ENCODE measurements at regions not wholly inside any gene's neighbourhood (a gene's known extent, or its start where the extent isn't known, plus 50 kb on each side); places are given as distances from the start of the nearest gene placed in this dataset.

DNA sequence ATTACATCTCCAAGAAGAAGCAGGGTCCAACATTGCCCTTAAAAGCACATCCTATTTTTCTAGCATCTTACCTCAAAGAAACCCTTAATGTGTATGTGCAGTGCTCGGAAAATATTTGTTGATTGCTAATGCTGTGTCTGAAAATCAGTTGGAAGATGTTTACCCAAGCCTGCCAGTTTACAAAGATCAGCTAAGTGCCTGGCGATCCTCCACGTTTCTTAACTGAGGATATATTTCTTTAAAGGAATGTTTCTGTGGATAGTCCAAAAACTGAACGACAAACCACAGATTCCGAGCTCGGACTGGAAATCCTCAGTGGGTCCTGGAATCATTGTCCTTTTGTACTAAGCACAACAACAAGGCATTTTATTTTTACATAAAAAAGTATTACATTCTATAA is 595.7 kb upstream of the ARID1B start:
- no peak overlapping the region for H3K4me2 ChIP-seq (ENCODE audit: low read length)
- TF ChIP-seq, protein P1, sequence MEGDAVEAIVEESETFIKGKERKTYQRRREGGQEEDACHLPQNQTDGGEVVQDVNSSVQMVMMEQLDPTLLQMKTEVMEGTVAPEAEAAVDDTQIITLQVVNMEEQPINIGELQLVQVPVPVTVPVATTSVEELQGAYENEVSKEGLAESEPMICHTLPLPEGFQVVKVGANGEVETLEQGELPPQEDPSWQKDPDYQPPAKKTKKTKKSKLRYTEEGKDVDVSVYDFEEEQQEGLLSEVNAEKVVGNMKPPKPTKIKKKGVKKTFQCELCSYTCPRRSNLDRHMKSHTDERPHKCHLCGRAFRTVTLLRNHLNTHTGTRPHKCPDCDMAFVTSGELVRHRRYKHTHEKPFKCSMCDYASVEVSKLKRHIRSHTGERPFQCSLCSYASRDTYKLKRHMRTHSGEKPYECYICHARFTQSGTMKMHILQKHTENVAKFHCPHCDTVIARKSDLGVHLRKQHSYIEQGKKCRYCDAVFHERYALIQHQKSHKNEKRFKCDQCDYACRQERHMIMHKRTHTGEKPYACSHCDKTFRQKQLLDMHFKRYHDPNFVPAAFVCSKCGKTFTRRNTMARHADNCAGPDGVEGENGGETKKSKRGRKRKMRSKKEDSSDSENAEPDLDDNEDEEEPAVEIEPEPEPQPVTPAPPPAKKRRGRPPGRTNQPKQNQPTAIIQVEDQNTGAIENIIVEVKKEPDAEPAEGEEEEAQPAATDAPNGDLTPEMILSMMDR (IDR thresholded peaks at IDR 0.05), result no peak

DNA sequence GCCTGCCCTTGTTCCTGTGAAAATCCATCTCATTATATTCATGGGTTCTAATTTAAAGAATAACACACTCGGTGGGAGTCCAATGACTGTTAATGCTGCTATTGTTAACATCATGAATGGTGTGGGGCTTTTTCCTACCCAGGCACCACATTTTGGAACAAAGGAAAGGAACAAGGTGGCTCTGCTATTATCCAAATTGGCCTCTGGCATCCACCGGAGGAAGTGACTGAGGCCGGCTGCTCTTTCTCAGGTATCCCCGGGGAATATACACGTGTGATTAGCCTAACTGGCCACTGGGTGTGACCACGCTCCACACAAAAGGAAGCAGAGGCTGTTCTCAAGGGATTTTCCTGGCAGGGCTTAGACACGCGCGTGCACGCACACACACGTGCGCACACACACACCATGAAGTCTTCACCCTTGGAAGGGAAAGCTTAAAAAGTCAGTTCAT is 601.2 kb upstream of the ARID1B start:
- no peaks in the 10 kb centered on the region for H3K79me2 ChIP-seq
- no peak overlapping the region for H3K4me3 ChIP-seq (ENCODE audit: low read depth, low read length)
- H3K9ac ChIP-seq, result no peak overlapping the region
- H2AFZ ChIP-seq, result no peak overlapping the region
- no peaks in the 10 kb centered on the region for H3K9me3 ChIP-seq (ENCODE audit: control insufficient read depth, low read length)
- H3K27ac ChIP-seq, result no peak overlapping the region
- no peaks in the 10 kb centered on the region for H3K36me3 ChIP-seq (ENCODE audit: control insufficient read depth, insufficient read depth, low read length)
- TF ChIP-seq, protein P1 (IDR thresholded peaks at IDR 0.05), result no peak
- H3K4me1 ChIP-seq, result no peaks in the 10 kb centered on the region
- H3K27me3 ChIP-seq (ENCODE audit: control insufficient read depth, insufficient read depth, low read length), result no peaks in the 10 kb centered on the region
- no peak overlapping the region for H3K4me2 ChIP-seq (ENCODE audit: low read length)

More for the DNA sequence above, 595.7 kb upstream of the ARID1B start:
- Histone ChIP-seq H2AFZ (no peak overlapping the region), H3K9me3 (ENCODE audit: control insufficient read depth, low read length) (no peaks in the 10 kb centered on the region), H3K36me3 (ENCODE audit: control insufficient read depth, insufficient read depth, low read length) (no peaks in the 10 kb centered on the region), H3K27me3 (ENCODE audit: control insufficient read depth, insufficient read depth, low read length) (no peaks in the 10 kb centered on the region), H3K4me1 (no peaks in the 10 kb centered on the region), H3K27ac (no peak overlapping the region), H3K79me2 (no peaks in the 10 kb centered on the region), H3K4me3 (ENCODE audit: low read depth, low read length) (no peak overlapping the region), H3K9ac (no peak overlapping the region)

DNA sequence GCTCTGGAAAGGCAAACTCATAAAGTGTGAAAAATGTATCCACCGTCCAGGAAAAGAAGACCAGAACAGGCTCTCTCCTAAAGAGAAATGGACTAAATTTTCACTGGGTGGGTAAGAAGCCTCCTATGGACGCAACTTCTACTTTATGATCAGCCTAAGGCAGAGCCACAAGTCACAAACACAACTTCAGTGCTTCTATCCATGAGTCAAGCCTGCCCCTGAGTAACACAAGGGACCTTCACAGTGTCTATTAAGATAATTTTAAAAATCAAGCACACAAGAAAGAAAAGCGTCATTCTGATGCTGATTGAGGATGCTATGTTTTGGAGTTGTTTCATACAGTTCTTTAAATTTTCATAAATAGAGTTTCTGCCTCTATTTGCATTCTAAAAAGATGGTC is 601.7 kb upstream of the ARID1B start:
- H3K4me3 ChIP-seq (ENCODE audit: low read depth, low read length), result no peak overlapping the region
- H3K4me1 ChIP-seq, result no peaks in the 10 kb centered on the region
- H3K36me3 ChIP-seq (ENCODE audit: control insufficient read depth, insufficient read depth, low read length), result no peaks in the 10 kb centered on the region
- no peak overlapping the region for H3K4me2 ChIP-seq (ENCODE audit: low read length)
- TF ChIP-seq, protein P1 (IDR thresholded peaks at IDR 0.05), result no peak
- no peaks in the 10 kb centered on the region for H3K9me3 ChIP-seq (ENCODE audit: control insufficient read depth, low read length)
- H3K27ac ChIP-seq, result no peak overlapping the region
- no peaks in the 10 kb centered on the region for H3K27me3 ChIP-seq (ENCODE audit: control insufficient read depth, insufficient read depth, low read length)
- no peaks in the 10 kb centered on the region for H3K79me2 ChIP-seq
- no peak overlapping the region for H3K9ac ChIP-seq
- H2AFZ ChIP-seq, result no peak overlapping the region

DNA sequence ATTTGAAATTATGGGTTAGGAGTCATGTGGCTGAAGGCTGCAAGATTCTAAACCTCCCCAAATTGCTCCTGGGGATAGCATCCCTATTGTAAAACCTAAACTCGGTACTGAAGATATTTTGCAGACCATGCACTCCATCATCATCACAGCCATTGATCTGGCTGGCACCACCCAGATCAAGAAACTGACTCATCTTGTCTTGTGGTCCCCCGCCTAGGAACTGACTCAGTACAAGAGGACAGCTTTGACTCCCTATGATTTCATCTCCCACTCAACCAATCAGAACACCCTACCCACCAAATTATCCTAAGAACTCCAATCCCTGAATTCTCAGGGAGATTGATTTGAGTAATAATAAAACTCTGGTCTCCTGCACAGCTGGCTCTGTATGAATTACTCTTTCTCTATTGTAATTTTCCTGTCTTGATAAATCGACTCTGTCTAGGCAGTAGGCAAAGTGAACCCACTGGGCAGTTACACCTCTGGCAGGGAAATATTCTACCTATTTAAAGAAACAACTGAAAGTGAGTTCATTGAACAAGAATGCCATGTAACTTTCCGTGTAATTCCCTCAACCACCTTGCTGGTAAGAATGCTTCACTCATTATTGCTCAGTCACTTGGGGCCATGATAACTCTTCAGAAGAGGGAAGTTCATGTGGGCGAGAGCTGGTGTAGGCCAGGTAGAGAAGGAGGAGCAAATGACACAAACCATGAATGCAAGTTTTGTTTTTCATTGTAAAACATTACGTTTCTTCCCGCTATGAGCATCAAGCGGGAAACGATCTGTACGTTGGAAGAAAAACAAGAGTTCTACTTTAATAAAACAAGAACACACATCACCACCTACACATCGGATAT is 602.9 kb upstream of the ARID1B start:
- Histone ChIP-seq H3K36me3 (ENCODE audit: control insufficient read depth, insufficient read depth, low read length) (no peaks in the 10 kb centered on the region), H3K9ac (no peak overlapping the region), H3K4me2 (ENCODE audit: low read length) (no peak overlapping the region), H2AFZ (no peak overlapping the region), H3K4me1 (no peaks in the 10 kb centered on the region), H3K4me3 (ENCODE audit: low read depth, low read length) (no peak overlapping the region), H3K79me2 (no peaks in the 10 kb centered on the region), H3K9me3 (ENCODE audit: control insufficient read depth, low read length) (no peaks in the 10 kb centered on the region), H3K27ac (no peak overlapping the region), H3K27me3 (ENCODE audit: control insufficient read depth, insufficient read depth, low read length) (no peaks in the 10 kb centered on the region)
- TF ChIP-seq, protein P1 (IDR thresholded peaks at IDR 0.05), result no peak

DNA sequence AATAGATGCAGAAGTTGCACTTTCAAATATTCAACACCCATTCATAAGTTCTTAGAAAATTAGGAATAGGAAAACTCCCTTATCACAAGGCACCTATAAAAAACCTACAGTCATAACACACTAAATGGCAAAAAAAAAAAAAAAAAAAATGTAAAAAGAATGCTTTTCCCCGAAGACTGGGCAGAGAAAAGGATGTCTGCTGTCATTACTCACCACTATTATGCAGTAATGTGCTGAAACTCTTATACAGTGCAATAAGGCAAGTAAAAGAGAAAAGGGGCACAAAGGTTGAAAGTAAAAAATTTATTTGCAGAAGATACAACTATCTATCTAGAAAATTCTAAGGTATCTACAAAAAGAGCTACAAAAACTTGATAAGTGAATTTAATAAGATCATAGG is 607.8 kb upstream of the ARID1B start:
- TF ChIP-seq, protein P1 (IDR thresholded peaks at IDR 0.05), result no peak
- Histone ChIP-seq H3K79me2 (no peaks in the 10 kb centered on the region), H3K4me2 (ENCODE audit: low read length) (no peak overlapping the region), H3K9me3 (ENCODE audit: control insufficient read depth, low read length) (no peaks in the 10 kb centered on the region), H3K4me1 (no peaks in the 10 kb centered on the region), H3K36me3 (ENCODE audit: control insufficient read depth, insufficient read depth, low read length) (no peaks in the 10 kb centered on the region), H3K27me3 (ENCODE audit: control insufficient read depth, insufficient read depth, low read length) (no peaks in the 10 kb centered on the region), H3K9ac (no peak overlapping the region), H3K4me3 (ENCODE audit: low read depth, low read length) (no peak overlapping the region), H2AFZ (no peak overlapping the region), H3K27ac (no peak overlapping the region)
